ENCODE measurements at regions not wholly inside any gene's neighbourhood (a gene's known extent, or its start where the extent isn't known, plus 50 kb on each side); places are given as distances from the start of the nearest gene placed in this dataset.

DNA sequence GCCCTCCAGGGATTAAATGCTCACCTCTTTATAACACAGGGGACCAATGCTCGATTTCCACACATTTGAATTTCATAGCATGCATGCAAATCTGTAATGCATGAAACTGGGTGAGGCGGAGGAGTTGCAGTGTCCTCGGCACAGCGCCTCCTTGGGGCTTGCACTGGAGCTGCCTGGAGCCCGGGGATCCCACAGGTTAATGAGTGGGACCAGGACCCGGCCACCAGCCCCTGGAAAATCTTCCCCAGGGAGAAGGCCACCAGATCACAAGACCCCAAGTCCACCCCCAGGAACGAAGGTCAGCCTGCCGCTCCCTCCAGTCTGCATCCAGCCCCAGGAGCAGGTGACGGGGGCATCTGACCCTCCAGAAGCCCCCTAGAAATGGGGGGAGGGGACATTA lies 119.1 kb downstream of the MN1 start:
- Histone ChIP-seq H3K9ac (ENCODE audit: low read depth, low read length) (no peak overlapping the region), H3K9me3 (ENCODE audit: control insufficient read depth, insufficient read depth, low read length) (no peaks in the 10 kb centered on the region), H3K27ac (ENCODE audit: low read depth, low read length) (no peak overlapping the region), H3K4me3 (ENCODE audit: low read depth, low read length) (no peak overlapping the region), H3K4me1 (ENCODE audit: control insufficient read depth, insufficient read depth, low read length) (peaks cover 15% of the 10 kb centered on the region), H3K27me3 (ENCODE audit: control insufficient read depth, insufficient read depth, low read length) (no peaks in the 10 kb centered on the region), H3K36me3 (ENCODE audit: control insufficient read depth, insufficient read depth, low read length) (peaks cover 7% of the 10 kb centered on the region; the same call in 1 of the 2 replicates)

DNA sequence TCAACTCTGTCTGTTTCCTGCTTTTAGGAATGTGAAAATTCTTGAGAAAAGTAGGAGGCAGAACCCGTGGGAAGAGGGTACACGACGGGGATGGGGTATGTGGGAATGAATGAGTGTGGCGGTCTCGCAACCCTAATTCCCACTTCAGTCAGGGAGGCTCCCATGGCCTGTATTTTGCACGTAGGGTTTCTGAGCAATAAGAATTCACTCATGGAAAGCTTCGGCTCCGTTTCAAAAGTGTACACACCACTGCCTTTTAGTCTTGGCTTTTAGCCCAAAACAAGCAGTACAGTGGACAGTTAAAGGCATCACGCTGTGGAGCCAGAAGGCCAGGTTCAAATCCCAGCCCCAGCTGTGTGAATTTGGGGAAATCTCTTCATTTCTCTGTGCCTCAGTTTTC lies 116.7 kb downstream of the MN1 start:
- peaks cover 7% of the 10 kb centered on the region; the same call in 1 of the 2 replicates for H3K36me3 ChIP-seq (ENCODE audit: control insufficient read depth, insufficient read depth, low read length)
- no peak overlapping the region for H3K27ac ChIP-seq (ENCODE audit: low read depth, low read length)

DNA sequence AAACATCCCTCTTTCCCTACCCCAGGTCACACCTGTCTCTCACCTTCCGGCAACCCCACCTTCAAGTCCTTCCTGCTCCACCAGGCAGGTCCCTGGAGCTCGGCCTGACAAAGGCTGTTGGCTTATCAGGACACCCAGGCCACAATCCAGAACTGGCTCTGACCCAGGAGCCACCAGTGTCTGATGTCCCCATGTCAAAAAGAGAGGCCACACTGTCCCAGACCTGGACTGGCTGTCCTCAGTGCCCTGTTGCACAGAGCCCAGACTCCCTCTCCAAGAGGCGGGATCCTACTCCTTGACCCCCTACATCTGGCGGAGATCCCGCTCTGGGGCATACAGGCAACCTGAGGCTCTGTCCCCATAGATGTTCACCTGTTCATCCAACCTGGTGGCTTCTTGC lies 116.0 kb downstream of the MN1 start:
- Histone ChIP-seq H3K27me3 (ENCODE audit: control insufficient read depth, insufficient read depth, low read length) (no peaks in the 10 kb centered on the region), H3K9ac (ENCODE audit: low read depth, low read length) (no peak overlapping the region), H3K36me3 (ENCODE audit: control insufficient read depth, insufficient read depth, low read length) (peaks cover 7% of the 10 kb centered on the region; the same call in 1 of the 2 replicates), H3K9me3 (ENCODE audit: control insufficient read depth, insufficient read depth, low read length) (no peaks in the 10 kb centered on the region), H3K27ac (ENCODE audit: low read depth, low read length) (no peak overlapping the region), H3K4me3 (ENCODE audit: low read depth, low read length) (no peak overlapping the region), H3K4me1 (ENCODE audit: control insufficient read depth, insufficient read depth, low read length) (0 out of 2 replicates have a peak, but pooled peaks cover under 1% of the 10 kb centered on the region)

More for the DNA sequence above, 116.7 kb downstream of the MN1 start:
- H3K9me3 ChIP-seq (ENCODE audit: control insufficient read depth, insufficient read depth, low read length), result no peaks in the 10 kb centered on the region
- H3K4me3 ChIP-seq (ENCODE audit: low read depth, low read length), result no peak overlapping the region
- H3K9ac ChIP-seq (ENCODE audit: low read depth, low read length), result no peak overlapping the region
- H3K4me1 ChIP-seq (ENCODE audit: control insufficient read depth, insufficient read depth, low read length), result peaks cover 6% of the 10 kb centered on the region
- H3K27me3 ChIP-seq (ENCODE audit: control insufficient read depth, insufficient read depth, low read length), result no peaks in the 10 kb centered on the region

DNA sequence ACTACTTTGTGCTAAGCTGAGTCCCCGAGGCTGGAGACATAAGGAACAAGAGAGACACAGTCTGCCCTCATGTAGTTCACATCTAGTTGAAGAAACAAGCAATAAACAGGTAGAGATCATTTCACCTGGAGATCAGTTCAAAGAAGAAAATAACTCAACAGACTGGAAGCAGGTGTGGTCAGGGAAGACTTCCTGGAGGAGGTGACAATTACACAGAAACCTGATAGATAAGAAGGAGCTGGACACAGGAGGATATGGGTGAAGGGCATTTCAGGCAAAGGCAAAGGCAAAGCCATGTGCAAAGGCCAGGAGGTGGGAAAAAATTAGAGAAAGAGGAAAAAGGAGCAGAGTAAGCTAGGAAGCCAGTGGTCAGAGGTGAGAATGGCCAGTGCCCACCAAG lies 115.6 kb downstream of the MN1 start:
- H3K4me3 ChIP-seq (ENCODE audit: low read depth, low read length), result no peak overlapping the region
- H3K4me1 ChIP-seq (ENCODE audit: control insufficient read depth, insufficient read depth, low read length), result no peaks in the 10 kb centered on the region
- no peak overlapping the region for H3K27ac ChIP-seq (ENCODE audit: low read depth, low read length)
- no peak overlapping the region for H3K9ac ChIP-seq (ENCODE audit: low read depth, low read length)
- peaks cover 7% of the 10 kb centered on the region; the same call in 1 of the 2 replicates for H3K36me3 ChIP-seq (ENCODE audit: control insufficient read depth, insufficient read depth, low read length)
- no peaks in the 10 kb centered on the region for H3K9me3 ChIP-seq (ENCODE audit: control insufficient read depth, insufficient read depth, low read length)
- H3K27me3 ChIP-seq (ENCODE audit: control insufficient read depth, insufficient read depth, low read length), result no peaks in the 10 kb centered on the region

DNA sequence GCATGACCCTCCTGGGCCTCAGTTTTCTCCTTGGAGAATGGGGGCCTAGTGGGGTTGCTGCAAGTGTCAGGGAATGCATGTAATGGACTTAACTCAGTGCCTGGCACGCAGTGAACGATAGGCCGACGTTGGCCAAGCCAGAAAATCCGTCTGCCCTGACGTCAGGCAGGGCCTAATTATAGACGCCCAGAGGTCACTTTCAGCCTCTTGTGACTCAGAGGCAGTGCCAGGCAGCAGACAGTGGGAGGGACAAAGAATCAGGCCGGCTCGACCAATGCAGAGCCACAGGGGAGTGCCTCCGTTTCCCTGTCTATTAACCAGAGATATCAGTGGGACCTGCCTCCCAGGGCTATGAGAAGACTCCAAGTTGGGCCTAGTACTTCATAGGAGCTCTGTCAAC lies 115.0 kb downstream of the MN1 start:
- H3K9me3 ChIP-seq (ENCODE audit: control insufficient read depth, insufficient read depth, low read length), result no peaks in the 10 kb centered on the region
- H3K36me3 ChIP-seq (ENCODE audit: control insufficient read depth, insufficient read depth, low read length), result peaks cover 7% of the 10 kb centered on the region; the same call in 1 of the 2 replicates
- H3K4me1 ChIP-seq (ENCODE audit: control insufficient read depth, insufficient read depth, low read length), result no peaks in the 10 kb centered on the region
- H3K27me3 ChIP-seq (ENCODE audit: control insufficient read depth, insufficient read depth, low read length), result no peaks in the 10 kb centered on the region
- H3K4me3 ChIP-seq (ENCODE audit: low read depth, low read length), result no peak overlapping the region
- H3K27ac ChIP-seq (ENCODE audit: low read depth, low read length), result no peak overlapping the region
- no peak overlapping the region for H3K9ac ChIP-seq (ENCODE audit: low read depth, low read length)

DNA sequence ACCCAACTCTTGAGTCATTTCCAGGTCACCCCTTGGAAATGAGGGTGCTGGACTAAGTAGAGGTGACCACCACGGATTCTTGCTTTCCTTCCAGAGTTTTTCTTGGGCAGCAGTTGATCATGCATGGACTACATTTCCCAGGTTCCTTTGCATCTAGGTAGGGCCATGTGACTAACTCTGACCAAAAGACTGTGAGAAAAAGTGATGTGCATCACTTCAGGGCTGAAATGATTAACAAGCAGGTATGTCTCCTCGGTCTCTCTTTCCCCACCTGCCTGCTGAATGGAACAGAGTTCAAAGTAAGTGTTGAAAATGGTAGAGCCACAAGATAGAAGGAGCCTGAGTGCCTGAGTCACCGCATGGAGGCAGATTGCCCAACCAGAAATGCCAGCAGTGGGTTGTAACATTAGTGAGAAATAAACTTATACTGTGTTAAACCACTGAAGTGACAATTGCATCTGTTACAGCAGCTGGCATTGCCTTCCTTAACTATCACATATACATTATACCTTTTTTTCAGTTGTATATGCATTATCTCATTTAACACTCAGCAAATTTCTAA lies 113.5 kb downstream of the MN1 start:
- H3K27ac ChIP-seq (ENCODE audit: low read depth, low read length), result no peak overlapping the region
- H3K27me3 ChIP-seq (ENCODE audit: control insufficient read depth, insufficient read depth, low read length), result no peaks in the 10 kb centered on the region
- no peak overlapping the region for H3K9ac ChIP-seq (ENCODE audit: low read depth, low read length)
- H3K36me3 ChIP-seq (ENCODE audit: control insufficient read depth, insufficient read depth, low read length), result peaks cover 9% of the 10 kb centered on the region; the same call in 1 of the 2 replicates
- H3K9me3 ChIP-seq (ENCODE audit: control insufficient read depth, insufficient read depth, low read length), result no peaks in the 10 kb centered on the region
- no peaks in the 10 kb centered on the region for H3K4me1 ChIP-seq (ENCODE audit: control insufficient read depth, insufficient read depth, low read length)
- H3K4me3 ChIP-seq (ENCODE audit: low read depth, low read length), result no peak overlapping the region

DNA sequence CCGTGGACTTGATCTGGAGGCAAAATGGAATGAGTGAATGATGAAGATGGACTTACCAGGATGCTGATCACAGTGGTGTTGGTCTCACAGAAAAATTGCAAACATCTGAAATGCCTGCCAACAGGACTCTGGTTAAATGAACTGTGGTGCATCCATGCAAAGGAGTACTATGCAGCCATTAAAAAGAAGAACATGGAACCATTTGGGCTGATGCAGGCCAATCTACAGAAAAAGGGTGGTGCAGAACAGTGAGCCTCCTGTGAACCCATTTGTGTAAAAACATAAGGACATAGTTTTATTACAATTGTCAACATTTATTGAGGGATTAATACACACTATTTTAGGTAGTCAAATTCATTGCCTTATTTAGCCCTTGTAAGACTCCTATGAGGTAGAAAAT lies 111.9 kb downstream of the MN1 start:
- Histone ChIP-seq H3K4me3 (ENCODE audit: low read depth, low read length) (no peak overlapping the region), H3K36me3 (ENCODE audit: control insufficient read depth, insufficient read depth, low read length) (peaks cover 19% of the 10 kb centered on the region), H3K9me3 (ENCODE audit: control insufficient read depth, insufficient read depth, low read length) (no peaks in the 10 kb centered on the region), H3K27ac (ENCODE audit: low read depth, low read length) (no peak overlapping the region), H3K27me3 (ENCODE audit: control insufficient read depth, insufficient read depth, low read length) (no peaks in the 10 kb centered on the region), H3K9ac (ENCODE audit: low read depth, low read length) (no peak overlapping the region), H3K4me1 (ENCODE audit: control insufficient read depth, insufficient read depth, low read length) (no peaks in the 10 kb centered on the region)

DNA sequence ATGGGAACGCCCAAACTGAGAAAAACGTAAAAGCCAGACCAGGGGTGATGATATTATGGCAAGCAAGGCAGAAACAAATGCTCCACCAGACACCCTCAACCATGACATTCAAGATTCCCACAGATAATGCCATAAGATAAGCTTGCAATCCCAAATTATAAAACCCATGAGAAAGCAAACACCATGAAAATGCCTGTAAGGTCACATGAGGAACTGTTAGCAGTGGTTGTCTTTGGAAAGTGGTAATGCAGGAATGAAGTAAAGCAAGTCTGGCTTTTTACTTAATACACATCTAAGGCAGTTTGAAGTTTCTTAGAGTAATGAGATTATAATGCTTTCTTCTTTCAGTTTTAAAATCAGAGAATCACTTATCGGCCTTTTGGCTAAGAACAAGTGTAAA lies 111.0 kb downstream of the MN1 start:
- H3K27ac ChIP-seq (ENCODE audit: low read depth, low read length), result no peak overlapping the region
- no peak overlapping the region for H3K9ac ChIP-seq (ENCODE audit: low read depth, low read length)
- H3K9me3 ChIP-seq (ENCODE audit: control insufficient read depth, insufficient read depth, low read length), result no peaks in the 10 kb centered on the region
- H3K27me3 ChIP-seq (ENCODE audit: control insufficient read depth, insufficient read depth, low read length), result no peaks in the 10 kb centered on the region
- no peaks in the 10 kb centered on the region for H3K4me1 ChIP-seq (ENCODE audit: control insufficient read depth, insufficient read depth, low read length)
- H3K4me3 ChIP-seq (ENCODE audit: low read depth, low read length), result no peak overlapping the region
- peaks cover 23% of the 10 kb centered on the region for H3K36me3 ChIP-seq (ENCODE audit: control insufficient read depth, insufficient read depth, low read length)

DNA sequence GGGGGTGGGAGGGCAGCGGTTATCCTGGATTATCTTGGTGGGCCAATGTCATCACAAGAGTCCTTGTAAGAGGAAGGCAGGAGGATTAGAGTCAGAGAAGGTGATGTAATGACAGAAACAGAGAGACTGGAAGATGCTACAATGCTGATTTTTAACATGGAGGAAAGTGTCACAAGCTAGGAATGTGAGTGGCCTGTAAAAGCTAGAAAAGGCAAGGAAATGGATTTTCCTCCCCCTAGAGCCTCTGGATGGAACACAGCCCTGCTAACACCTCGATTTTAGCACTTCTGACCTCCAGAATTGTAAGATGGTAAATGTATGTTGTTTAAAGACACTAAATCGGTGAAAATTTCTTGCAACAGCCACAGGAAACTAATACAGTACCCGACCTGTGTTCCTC lies 109.3 kb downstream of the MN1 start:
- no peaks in the 10 kb centered on the region for H3K4me1 ChIP-seq (ENCODE audit: control insufficient read depth, insufficient read depth, low read length)
- peaks cover 18% of the 10 kb centered on the region for H3K36me3 ChIP-seq (ENCODE audit: control insufficient read depth, insufficient read depth, low read length)
- H3K4me3 ChIP-seq (ENCODE audit: low read depth, low read length), result no peak overlapping the region
- no peak overlapping the region for H3K9ac ChIP-seq (ENCODE audit: low read depth, low read length)
- H3K27ac ChIP-seq (ENCODE audit: low read depth, low read length), result no peak overlapping the region
- H3K9me3 ChIP-seq (ENCODE audit: control insufficient read depth, insufficient read depth, low read length), result no peaks in the 10 kb centered on the region
- H3K27me3 ChIP-seq (ENCODE audit: control insufficient read depth, insufficient read depth, low read length), result no peaks in the 10 kb centered on the region

DNA sequence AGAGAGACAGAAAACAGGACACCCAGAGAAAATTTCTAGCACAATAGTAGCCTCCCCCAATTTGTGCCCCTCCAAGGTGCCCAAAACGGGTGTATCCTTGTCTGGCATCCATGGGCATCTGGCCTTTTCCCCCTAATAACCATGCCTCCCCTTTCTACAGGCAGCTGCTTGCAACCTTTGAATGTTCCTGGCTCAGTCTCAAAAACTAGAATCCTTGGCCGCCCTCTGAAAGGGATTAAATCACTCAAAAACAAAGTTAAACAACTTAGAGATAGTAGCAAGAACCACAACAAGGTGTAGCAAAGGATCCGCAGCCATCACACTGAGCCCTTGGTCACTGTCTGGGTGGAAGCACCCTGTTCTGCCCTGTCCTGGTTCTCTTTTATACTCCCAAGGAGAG lies 105.6 kb downstream of the MN1 start:
- Histone ChIP-seq H3K27me3 (ENCODE audit: control insufficient read depth, insufficient read depth, low read length) (no peaks in the 10 kb centered on the region), H3K4me3 (ENCODE audit: low read depth, low read length) (no peak overlapping the region), H3K36me3 (ENCODE audit: control insufficient read depth, insufficient read depth, low read length) (peaks cover 25% of the 10 kb centered on the region), H3K4me1 (ENCODE audit: control insufficient read depth, insufficient read depth, low read length) (no peaks in the 10 kb centered on the region), H3K9ac (ENCODE audit: low read depth, low read length) (no peak overlapping the region), H3K9me3 (ENCODE audit: control insufficient read depth, insufficient read depth, low read length) (no peaks in the 10 kb centered on the region), H3K27ac (ENCODE audit: low read depth, low read length) (no peak overlapping the region)

DNA sequence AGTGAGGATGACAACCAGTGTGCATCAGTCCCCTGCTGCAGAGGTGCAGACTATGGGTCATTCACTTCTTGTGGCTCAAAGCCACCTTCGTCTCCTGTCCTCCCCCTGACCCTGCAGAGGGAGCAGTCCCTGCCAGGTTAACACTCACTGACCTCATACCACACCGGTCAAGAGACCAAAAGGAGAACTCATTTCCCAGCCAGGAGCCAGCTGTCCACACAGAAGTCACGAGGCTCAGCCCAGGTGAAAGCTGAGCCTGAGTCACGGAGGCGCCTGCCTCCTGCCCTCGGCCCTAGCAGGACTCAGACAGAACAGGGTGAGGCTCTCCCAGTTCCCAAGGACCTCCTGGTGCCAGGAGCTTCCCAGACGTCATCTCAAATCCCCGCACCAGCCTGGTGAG lies 103.7 kb downstream of the MN1 start:
- Histone ChIP-seq H3K4me1 (ENCODE audit: control insufficient read depth, insufficient read depth, low read length) (no peaks in the 10 kb centered on the region), H3K27me3 (ENCODE audit: control insufficient read depth, insufficient read depth, low read length) (no peaks in the 10 kb centered on the region), H3K9ac (ENCODE audit: low read depth, low read length) (no peak overlapping the region), H3K4me3 (ENCODE audit: low read depth, low read length) (no peak overlapping the region), H3K9me3 (ENCODE audit: control insufficient read depth, insufficient read depth, low read length) (no peaks in the 10 kb centered on the region), H3K36me3 (ENCODE audit: control insufficient read depth, insufficient read depth, low read length) (peaks cover 25% of the 10 kb centered on the region), H3K27ac (ENCODE audit: low read depth, low read length) (no peak overlapping the region)

Data from HUES48 (cell line).